Breast epithelium (tissue), 4 donors: ENCODE measurements at regions not wholly inside any gene's neighbourhood (a gene's known extent, or its start where the extent isn't known, plus 50 kb on each side); places are given as distances from the start of the nearest gene placed in this dataset.
A peak's percentile ranks its signal among the peaks of the same experiment; 100 is the strongest.

Experiments used
- DNase-seq, 2 donors: peaks; one replicate each; pipeline ENCODE4 v3.0.0-alpha.2; 2019; ENCODE audit warnings: low spot score in 2 of 2
- H3K27ac ChIP-seq, 2 donors: fragments of 200-600 bp; sonication (generic) in 1 of 2; one replicate each; pipeline ENCODE4 v1.5.1; 2016 to 2019; ENCODE audit warnings: mild to moderate bottlenecking in 1 of 2
- H3K27me3 ChIP-seq, 2 donors: fragments of 200-600 bp; sonication (generic) in 1 of 2; one replicate each; pipeline versions ENCODE4 v1.5.1 to v1.6.0; 2017 to 2019; ENCODE audit warnings: control low read depth in 1 of 2, mild to moderate bottlenecking in 1 of 2
- H3K36me3 ChIP-seq: fragments of 200-600 bp; one replicate; pipeline ENCODE4 v1.5.1; 2019
- H3K4me1 ChIP-seq, 2 donors: fragments of 200-600 bp; sonication (generic); one replicate each; pipeline ENCODE4 v1.5.1; 2016 to 2019; ENCODE audit warnings: control low read depth in 1 of 2
- H3K4me3 ChIP-seq, 3 donors: fragments of 200-600 bp; sonication (generic); 1 replicate in 2 of 3; 2 replicates in 1 of 3; pipeline ENCODE4 v1.5.1; 2016 to 2019; ENCODE audit warnings: mild to moderate bottlenecking in 3 of 3, moderate library complexity in 2 of 3
- H3K9me3 ChIP-seq, 2 donors: fragments of 200-600 bp; sonication (generic) in 1 of 2; one replicate each; pipeline ENCODE4 v1.5.1; 2016 to 2019; ENCODE audit warnings: control low read depth in 1 of 2
- POLR2A ChIP-seq: fragments of 450-650 bp; IDR thresholded peaks from one replicate; pipeline ENCODE4 v1.6.1; 2016; ENCODE audit warnings: antibody characterized with exemption, mild to moderate bottlenecking, moderate library complexity
- POLR2AphosphoS5 ChIP-seq, 3 donors: sonication (generic); formaldehyde crosslinking; IDR thresholded peaks; one replicate each; pipeline ENCODE4 v1.6.1; 2017; ENCODE audit warnings: antibody characterized with exemption in 3 of 3
- intact Hi-C: fragments of 100-400 bp; cut with DNase I; formaldehyde crosslinking; loops from one replicate; pipeline ENCODE4 v1.15.1; 2023; ENCODE audit warnings: low total_unique reads
- TF ChIP-seq, protein P1 (sequence below), 3 donors: fragments of 450-650 bp; IDR thresholded peaks; one replicate each; pipeline ENCODE4 v1.5.1; 2016 to 2017; ENCODE audit warnings: antibody characterized with exemption in 3 of 3, mild to moderate bottlenecking in 3 of 3, moderate library complexity in 3 of 3

DNA sequence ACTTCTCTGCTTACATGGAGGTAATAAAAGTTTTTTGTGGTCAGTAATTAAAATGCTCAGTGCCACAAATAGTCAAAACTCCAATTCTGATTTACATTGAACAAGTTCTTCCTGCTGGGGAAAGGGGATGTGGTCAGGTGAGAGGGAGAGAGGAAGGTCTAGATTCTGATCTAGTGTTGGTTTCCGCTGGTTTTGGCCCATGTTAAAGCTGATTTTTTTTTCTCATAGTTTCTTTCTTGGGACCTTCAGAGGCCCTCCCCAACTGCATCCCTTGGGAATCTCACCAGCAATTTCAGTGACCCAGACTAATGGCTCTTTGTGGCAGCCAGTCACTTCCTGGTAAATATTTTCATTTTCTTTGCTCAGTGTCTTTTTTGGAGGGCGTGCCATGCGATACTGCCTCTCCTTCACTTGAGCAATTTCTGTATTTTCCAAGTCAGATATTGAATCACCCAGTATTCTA lies 332.7 kb downstream of the RAPGEF2 start:
- Histone ChIP-seq H3K9me3 (no peaks in the 10 kb centered on the region), H3K27ac (no peak overlapping the region), H3K36me3 (no peaks in the 10 kb centered on the region), H3K4me1 (no peaks in the 10 kb centered on the region), H3K27me3 (no peaks in the 10 kb centered on the region), H3K4me3 (no peak overlapping the region)
- intact Hi-C loops = no loop called here
- no peak for DNase-seq
- TF ChIP-seq POLR2A = no peak
- no peak for TF ChIP-seq POLR2AphosphoS5 (IDR thresholded peaks at IDR 0.05)
- TF ChIP-seq, protein P1, sequence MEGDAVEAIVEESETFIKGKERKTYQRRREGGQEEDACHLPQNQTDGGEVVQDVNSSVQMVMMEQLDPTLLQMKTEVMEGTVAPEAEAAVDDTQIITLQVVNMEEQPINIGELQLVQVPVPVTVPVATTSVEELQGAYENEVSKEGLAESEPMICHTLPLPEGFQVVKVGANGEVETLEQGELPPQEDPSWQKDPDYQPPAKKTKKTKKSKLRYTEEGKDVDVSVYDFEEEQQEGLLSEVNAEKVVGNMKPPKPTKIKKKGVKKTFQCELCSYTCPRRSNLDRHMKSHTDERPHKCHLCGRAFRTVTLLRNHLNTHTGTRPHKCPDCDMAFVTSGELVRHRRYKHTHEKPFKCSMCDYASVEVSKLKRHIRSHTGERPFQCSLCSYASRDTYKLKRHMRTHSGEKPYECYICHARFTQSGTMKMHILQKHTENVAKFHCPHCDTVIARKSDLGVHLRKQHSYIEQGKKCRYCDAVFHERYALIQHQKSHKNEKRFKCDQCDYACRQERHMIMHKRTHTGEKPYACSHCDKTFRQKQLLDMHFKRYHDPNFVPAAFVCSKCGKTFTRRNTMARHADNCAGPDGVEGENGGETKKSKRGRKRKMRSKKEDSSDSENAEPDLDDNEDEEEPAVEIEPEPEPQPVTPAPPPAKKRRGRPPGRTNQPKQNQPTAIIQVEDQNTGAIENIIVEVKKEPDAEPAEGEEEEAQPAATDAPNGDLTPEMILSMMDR (IDR thresholded peaks at IDR 0.05) = no peak

DNA sequence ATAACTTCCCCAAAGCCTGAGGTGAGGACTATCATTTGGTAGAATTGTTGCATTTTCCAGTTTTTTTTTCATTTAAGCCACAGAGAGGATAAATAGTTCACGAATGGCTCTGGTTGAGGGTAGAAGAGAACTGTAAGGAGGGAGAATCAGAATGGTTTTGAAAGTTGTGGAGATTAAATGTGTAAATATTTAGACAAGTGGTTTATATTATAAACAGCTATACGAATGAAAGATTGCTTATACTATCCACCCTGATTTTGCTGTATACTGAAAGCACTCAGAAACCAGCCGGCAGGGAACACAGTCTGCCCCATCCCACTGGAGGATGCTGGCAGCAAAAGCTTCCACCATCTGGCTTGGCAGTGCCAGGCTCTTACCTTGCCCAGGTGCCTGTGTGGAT lies 341.1 kb downstream of the RAPGEF2 start:
- H3K36me3 ChIP-seq = no peaks in the 10 kb centered on the region
- no peak for DNase-seq
- no peak overlapping the region for H3K27ac ChIP-seq
- no peaks in the 10 kb centered on the region for H3K9me3 ChIP-seq
- H3K4me1 ChIP-seq = no peaks in the 10 kb centered on the region
- TF ChIP-seq, protein P1 (IDR thresholded peaks at IDR 0.05) = no peak
- TF ChIP-seq POLR2AphosphoS5 (IDR thresholded peaks at IDR 0.05) (no peak), POLR2A (no peak)
- no peaks in the 10 kb centered on the region for H3K27me3 ChIP-seq
- H3K4me3 ChIP-seq = no peak overlapping the region
- intact Hi-C loops = no loop called here

DNA sequence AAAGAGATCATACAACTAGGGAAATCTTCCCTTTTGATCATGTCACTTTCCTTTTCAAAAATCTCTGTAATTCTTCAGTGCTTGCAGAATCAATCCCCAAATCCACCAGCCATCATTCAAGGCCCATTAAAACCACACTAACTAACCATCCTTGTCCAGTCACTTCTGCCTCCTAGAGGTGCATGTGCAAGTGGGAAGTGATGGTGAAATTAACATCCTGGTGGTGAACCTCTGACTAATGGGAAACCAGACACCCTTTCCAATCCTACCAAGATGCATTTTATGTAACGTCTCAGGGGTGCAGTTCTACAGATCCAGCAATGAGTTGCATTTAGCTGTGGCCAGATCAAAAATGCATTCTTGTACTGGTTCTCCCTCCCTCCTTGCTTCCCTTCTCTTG lies 341.8 kb downstream of the RAPGEF2 start:
- TF ChIP-seq POLR2AphosphoS5 (IDR thresholded peaks at IDR 0.05) (no peak), POLR2A (no peak)
- TF ChIP-seq, protein P1 (IDR thresholded peaks at IDR 0.05) = no peak
- intact Hi-C loops = no loop called here
- no peaks in the 10 kb centered on the region for H3K27me3 ChIP-seq

DNA sequence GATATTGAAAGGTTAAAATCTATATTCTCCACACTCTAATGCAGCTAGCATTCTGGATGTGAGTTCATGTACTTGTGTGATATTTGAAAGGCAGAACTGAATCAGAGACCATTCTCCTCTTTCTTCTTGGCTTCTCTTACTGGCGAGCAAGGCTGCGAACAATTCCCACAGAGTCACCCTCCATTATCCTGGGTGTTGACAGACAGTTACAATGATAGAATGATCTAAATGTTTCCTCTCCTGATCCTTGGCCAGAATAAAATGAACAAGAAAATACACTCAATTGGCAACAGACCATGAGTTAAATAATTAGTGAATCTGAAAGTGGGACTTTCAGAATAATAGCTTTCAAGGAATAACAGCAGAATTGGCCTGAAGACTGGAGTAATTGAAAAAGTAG lies 342.8 kb downstream of the RAPGEF2 start:
- H3K4me3 ChIP-seq = no peak overlapping the region
- H3K4me1 ChIP-seq = no peaks in the 10 kb centered on the region
- H3K27ac ChIP-seq = no peak overlapping the region
- DNase-seq = no peak
- H3K36me3 ChIP-seq = no peaks in the 10 kb centered on the region
- TF ChIP-seq, protein P1 (IDR thresholded peaks at IDR 0.05) = no peak
- no peak for TF ChIP-seq POLR2AphosphoS5 (IDR thresholded peaks at IDR 0.05)
- no peak for TF ChIP-seq POLR2A
- intact Hi-C loops = no loop called here
- H3K27me3 ChIP-seq = no peaks in the 10 kb centered on the region
- no peaks in the 10 kb centered on the region for H3K9me3 ChIP-seq

More for the DNA sequence above, 341.8 kb downstream of the RAPGEF2 start:
- DNase-seq = no peak
- Histone ChIP-seq H3K9me3 (no peaks in the 10 kb centered on the region), H3K4me1 (no peaks in the 10 kb centered on the region), H3K4me3 (no peak overlapping the region), H3K36me3 (no peaks in the 10 kb centered on the region), H3K27ac (no peak overlapping the region)

DNA sequence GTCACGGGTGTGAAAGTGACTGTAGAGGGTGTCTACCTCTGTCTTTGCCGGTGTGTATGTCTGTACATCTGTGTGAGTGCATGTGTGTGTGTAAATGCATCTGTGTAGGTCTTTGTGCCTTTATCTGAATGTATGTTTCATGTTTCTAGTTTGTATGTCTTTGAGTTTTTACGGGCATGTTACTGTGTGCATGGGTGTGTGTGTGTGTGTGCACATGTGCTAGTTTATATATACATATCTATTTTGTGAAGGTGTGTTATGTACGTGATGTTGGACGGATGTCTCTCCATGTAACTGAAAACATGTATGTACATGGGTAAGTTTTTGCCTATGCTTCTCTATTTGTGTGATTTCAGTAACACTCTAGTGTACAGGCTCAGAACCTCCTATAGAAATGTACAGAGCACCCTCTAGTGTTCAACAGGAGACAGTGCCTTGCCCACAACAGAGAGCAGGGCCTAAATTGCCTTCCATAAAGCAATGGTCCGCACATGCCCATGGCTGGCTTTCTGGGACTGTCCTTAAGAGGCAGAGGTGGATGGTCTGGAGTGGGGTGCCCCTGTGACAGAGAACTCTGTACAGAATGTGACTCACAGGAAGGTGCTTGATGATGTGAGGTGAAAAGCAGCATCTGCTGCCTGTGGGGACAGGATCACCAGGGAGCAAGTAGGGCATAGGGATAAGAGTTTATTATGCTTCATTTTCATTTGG lies 343.5 kb downstream of the RAPGEF2 start:
- H3K27me3 ChIP-seq = no peaks in the 10 kb centered on the region
- no peak overlapping the region for H3K4me3 ChIP-seq
- no peak for TF ChIP-seq POLR2A
- no peak for TF ChIP-seq POLR2AphosphoS5 (IDR thresholded peaks at IDR 0.05)
- TF ChIP-seq, protein P1 (IDR thresholded peaks at IDR 0.05) = peak in 2 of 3 donors; percentile 57 to 64
- no peaks in the 10 kb centered on the region for H3K36me3 ChIP-seq
- intact Hi-C loops = no loop called here
- H3K9me3 ChIP-seq = no peaks in the 10 kb centered on the region
- H3K27ac ChIP-seq = no peak overlapping the region
- no peaks in the 10 kb centered on the region for H3K4me1 ChIP-seq
- DNase-seq = no peak
